ENCODE measurements at regions not wholly inside any gene's neighbourhood (a gene's known extent, or its start where the extent isn't known, plus 50 kb on each side); places are given as distances from the start of the nearest gene placed in this dataset.

- Histone ChIP-seq H3K4me1 (no peaks in the 10 kb centered on the region), H3K27ac (no peak overlapping the region), H3K4me3 (no peak overlapping the region), H3K36me3 (replicated peaks in 1 of 2; ENCODE audit: insufficient read depth in 1 of 2, low read depth in 2 of 2) (no peaks in the 10 kb centered on the region), H3K9me3 (no peaks in the 10 kb centered on the region), H3K27me3 (no peaks in the 10 kb centered on the region)
- intact Hi-C loops (cut with DNase I) = no loop called here
- TF ChIP-seq POLR2A (IDR thresholded peaks at IDR 0.05) (no peak), CTCF (IDR thresholded peaks at IDR 0.05) (no peak)
- ATAC-seq (no peak), DNase-seq (no peak)
- WGBS, 2 donors = 30 to 62% methylated on average over 3 of the region's 3 CpGs
Observed at GRCh38 chr6:71665931-71666330, 220.4 kb upstream of the RIMS1 start.

GRCh38 chr6:71672876-71673275 lies 213.5 kb upstream of the RIMS1 start:
- 43 to 50% methylated on average over 2 of the region's 2 CpGs for WGBS, 2 donors
- H3K9me3 ChIP-seq = no peaks in the 10 kb centered on the region
- TF ChIP-seq POLR2A (IDR thresholded peaks at IDR 0.05) (no peak), CTCF (IDR thresholded peaks at IDR 0.05) (no peak)
- H3K27ac ChIP-seq = no peak overlapping the region
- ATAC-seq (no peak), DNase-seq (no peak)
- H3K36me3 ChIP-seq (replicated peaks in 1 of 2; ENCODE audit: insufficient read depth in 1 of 2, low read depth in 2 of 2) = no peaks in the 10 kb centered on the region
- intact Hi-C loops (cut with DNase I) = no loop called here
- H3K4me3 ChIP-seq = no peak overlapping the region
- no peaks in the 10 kb centered on the region for H3K27me3 ChIP-seq
- H3K4me1 ChIP-seq = no peaks in the 10 kb centered on the region

- Histone ChIP-seq H3K27me3 (no peaks in the 10 kb centered on the region), H3K4me1 (no peaks in the 10 kb centered on the region), H3K9me3 (no peaks in the 10 kb centered on the region), H3K4me3 (no peak overlapping the region), H3K27ac (no peak overlapping the region), H3K36me3 (replicated peaks in 1 of 2; ENCODE audit: insufficient read depth in 1 of 2, low read depth in 2 of 2) (no peaks in the 10 kb centered on the region)
- ATAC-seq = no peak
- TF ChIP-seq CTCF (IDR thresholded peaks at IDR 0.05) (no peak), POLR2A (IDR thresholded peaks at IDR 0.05) (no peak)
- intact Hi-C loops (cut with DNase I) = no loop called here
- no peak for DNase-seq
- WGBS, 2 donors = 0 to 27% methylated on average over 1 of the region's 1 CpG
Observed at GRCh38 chr6:71675386-71675785, 211.0 kb upstream of the RIMS1 start.

- DNase-seq (no peak), ATAC-seq (no peak)
- no peak overlapping the region for H3K4me3 ChIP-seq
- H3K27me3 ChIP-seq = no peaks in the 10 kb centered on the region
- H3K4me1 ChIP-seq = no peaks in the 10 kb centered on the region
- intact Hi-C loops (cut with DNase I) = no loop called here
- no peaks in the 10 kb centered on the region for H3K36me3 ChIP-seq (replicated peaks in 1 of 2; ENCODE audit: insufficient read depth in 1 of 2, low read depth in 2 of 2)
- H3K27ac ChIP-seq = no peak overlapping the region
- TF ChIP-seq CTCF (IDR thresholded peaks at IDR 0.05) = no peak
- no peak for TF ChIP-seq POLR2A (IDR thresholded peaks at IDR 0.05)
- no peaks in the 10 kb centered on the region for H3K9me3 ChIP-seq
Observed at GRCh38 chr6:71676298-71676697, 210.1 kb upstream of the RIMS1 start.

- ATAC-seq = no peak
Observed at GRCh38 chr6:71678091-71678490, 208.3 kb upstream of the RIMS1 start.

More at GRCh38 chr6:71678091-71678490, 208.3 kb upstream of the RIMS1 start:
- intact Hi-C loops (cut with DNase I) = no loop called here
- 43 to 55% methylated on average over 3 of the region's 3 CpGs for WGBS, 2 donors
- Histone ChIP-seq H3K9me3 (no peaks in the 10 kb centered on the region), H3K36me3 (replicated peaks in 1 of 2; ENCODE audit: insufficient read depth in 1 of 2, low read depth in 2 of 2) (no peaks in the 10 kb centered on the region), H3K4me1 (no peaks in the 10 kb centered on the region), H3K27me3 (no peaks in the 10 kb centered on the region), H3K4me3 (no peak overlapping the region), H3K27ac (no peak overlapping the region)
- TF ChIP-seq CTCF (IDR thresholded peaks at IDR 0.05) (no peak), POLR2A (IDR thresholded peaks at IDR 0.05) (no peak)
- DNase-seq = no peak
